H1 (cell line): ENCODE measurements at regions not wholly inside any gene's neighbourhood (a gene's known extent, or its start where the extent isn't known, plus 50 kb on each side); places are given as distances from the start of the nearest gene placed in this dataset.

Experiments
- CTCF ChIA-PET: fragments of 300-600 bp; sonication (Branson Sonifier 250); formaldehyde crosslinking; loops from one replicate; lab custom pipeline; 2021; ENCODE audit not compliant: partially characterized antibody; lab: Charles Lee
- POLR2A ChIA-PET: fragments of 300-600 bp; sonication (Branson Sonifier 250); formaldehyde crosslinking; loops from one replicate; lab custom pipeline; 2021; ENCODE audit warnings: inconsistent platforms; ENCODE audit not compliant: partially characterized antibody; lab: Charles Lee
- DNase-seq, 2 experiments: peaks; one replicate each; pipeline versions ENCODE4 v3.0.0 to v3.0.0-alpha.2; 2010 to 2022; ENCODE audit warnings: low spot score in 2 of 2, low read depth in 1 of 2, mixed read lengths in 1 of 2
- FAIRE-seq: peaks from 2 replicates; lab custom pipeline; 2011; peaks lifted over from hg19 to GRCh38; lab: Jason Lieb, UNC
- H2AFZ ChIP-seq: 2 replicates; pipeline ENCODE4 v1.8.1; 2012; ENCODE audit warnings: low read length, inconsistent platforms
- H2AK5ac ChIP-seq: 2 replicates; pipeline ENCODE4 v1.6.1; 2013; ENCODE audit warnings: low read depth, low read length
- H2BK120ac ChIP-seq: replicated peaks from 2 replicates; pipeline ENCODE3; 2013; ENCODE audit warnings: low read depth, low read length, inconsistent platforms
- H2BK12ac ChIP-seq: 2 replicates; pipeline ENCODE4 v1.6.1; 2013; ENCODE audit warnings: low read depth, low read length
- H2BK15ac ChIP-seq: 2 replicates; pipeline ENCODE4 v1.6.1; 2013; ENCODE audit warnings: low read length
- H2BK20ac ChIP-seq: 2 replicates; pipeline ENCODE4 v1.6.1; 2013; ENCODE audit warnings: low read length
- H2BK5ac ChIP-seq: 2 replicates; pipeline ENCODE4 v1.6.1; 2013; ENCODE audit warnings: low read depth, low read length
- H3K14ac ChIP-seq: 2 replicates; pipeline ENCODE4 v1.6.1; 2013; ENCODE audit warnings: inconsistent platforms; ENCODE audit not compliant: insufficient read length
- H3K18ac ChIP-seq: 2 replicates; pipeline ENCODE4 v1.6.1; 2013; ENCODE audit warnings: low read length; ENCODE audit errors: extremely low read depth
- H3K23ac ChIP-seq: 2 replicates; pipeline ENCODE4 v1.6.1; 2013; ENCODE audit warnings: inconsistent platforms; ENCODE audit not compliant: insufficient read length
- H3K23me2 ChIP-seq: 2 replicates; pipeline ENCODE4 v1.6.1; 2013; ENCODE audit warnings: low read depth, low read length
- H3K27ac ChIP-seq: 2 replicates; pipeline ENCODE4 v1.6.1; 2011; ENCODE audit warnings: low read depth, low read length, inconsistent platforms
- H3K27me3 ChIP-seq, 4 experiments: replicated peaks in 1 of 4; 1 replicate in 1 of 4; 2 replicates in 3 of 4; pipeline versions ENCODE4 v1.6.1 to v1.8.1; 2011 to 2013; ENCODE audit warnings: low read length in 3 of 4, mild to moderate bottlenecking in 3 of 4, inconsistent platforms in 2 of 4, mixed read lengths in 2 of 4, moderate library complexity in 1 of 4; ENCODE audit not compliant: control insufficient read depth in 3 of 4, insufficient read depth in 3 of 4; ENCODE audit errors: extremely low read depth in 1 of 4
- H3K36me3 ChIP-seq, 4 experiments: 2 replicates each; pipeline versions ENCODE4 v1.6.1 to v1.8.1; 2011 to 2013; ENCODE audit warnings: mild to moderate bottlenecking in 4 of 4, low read length in 3 of 4, moderate library complexity in 2 of 4, control low read depth in 1 of 4, inconsistent platforms in 1 of 4; ENCODE audit not compliant: insufficient read depth in 4 of 4, control insufficient read depth in 2 of 4
- H3K4ac ChIP-seq: replicated peaks from 2 replicates; pipeline ENCODE3; 2013; ENCODE audit warnings: low read length, low read depth, mixed read lengths, inconsistent platforms; ENCODE audit not compliant: insufficient read length
- H3K4me1 ChIP-seq, 4 experiments: replicated peaks in 1 of 4; 1 replicate in 1 of 4; 2 replicates in 3 of 4; pipeline versions ENCODE4 v1.6.1 to v1.8.1; 2011 to 2013; ENCODE audit warnings: low read length in 3 of 4, inconsistent platforms in 2 of 4, mixed read lengths in 1 of 4; ENCODE audit not compliant: insufficient read depth in 4 of 4, control insufficient read depth in 3 of 4
- H3K4me2 ChIP-seq, 2 experiments: 2 replicates each; pipeline versions ENCODE4 v1.6.1 to v1.8.1; 2011 to 2013; ENCODE audit warnings: low read depth in 2 of 2, low read length in 2 of 2, control low read depth in 1 of 2, inconsistent platforms in 1 of 2, mild to moderate bottlenecking in 1 of 2; ENCODE audit not compliant: insufficient read depth in 1 of 2
- H3K4me3 ChIP-seq, 4 experiments: fragments of 200-600, 300-600 bp in 1 of 4; sonication (generic), shearing (Covaris generic), sonication (Bioruptor Twin) in 1 of 4; 2 replicates each; pipeline versions ENCODE4 v1.5.1 to v1.8.1; 2011 to 2016; ENCODE audit warnings: low read length in 4 of 4, low read depth in 3 of 4, control low read depth in 2 of 4, inconsistent platforms in 2 of 4, mild to moderate bottlenecking in 2 of 4, mixed read lengths in 1 of 4, moderate library complexity in 1 of 4; ENCODE audit not compliant: insufficient read depth in 2 of 4; ENCODE audit errors: extremely low read depth in 1 of 4
- H3K56ac ChIP-seq: replicated peaks from 2 replicates; pipeline ENCODE3; 2013; ENCODE audit warnings: low read depth, mild to moderate bottlenecking, mixed read lengths, low read length, inconsistent platforms; ENCODE audit not compliant: insufficient read length
- H3K79me1 ChIP-seq: 2 replicates; pipeline ENCODE4 v1.6.1; 2013; ENCODE audit warnings: low read depth, low read length, control low read depth
- H3K79me2 ChIP-seq, 2 experiments: 2 replicates each; pipeline versions ENCODE4 v1.6.1 to v1.8.1; 2012 to 2013; ENCODE audit warnings: low read length in 2 of 2, mild to moderate bottlenecking in 2 of 2, inconsistent platforms in 1 of 2; ENCODE audit not compliant: insufficient read depth in 2 of 2, control insufficient read depth in 1 of 2
- H3K9ac ChIP-seq, 4 experiments: replicated peaks in 1 of 4; 1 replicate in 1 of 4; 2 replicates in 3 of 4; pipeline versions ENCODE4 v1.6.1 to v1.8.1; 2011 to 2013; ENCODE audit warnings: low read depth in 3 of 4, low read length in 3 of 4, control low read depth in 2 of 4, mild to moderate bottlenecking in 2 of 4, moderate library complexity in 2 of 4, inconsistent platforms in 1 of 4; ENCODE audit errors: extremely low read depth in 1 of 4
- H3K9me3 ChIP-seq, 2 experiments: 2 replicates each; pipeline versions ENCODE4 v1.6.1 to v1.8.1; 2012 to 2013; ENCODE audit warnings: mild to moderate bottlenecking in 2 of 2, moderate library complexity in 2 of 2, control low read depth in 1 of 2, inconsistent platforms in 1 of 2, low read depth in 1 of 2, low read length in 1 of 2, mixed read lengths in 1 of 2; ENCODE audit not compliant: insufficient read depth in 2 of 2
- H4K20me1 ChIP-seq, 2 experiments: replicated peaks in 1 of 2; 2 replicates each; pipeline versions ENCODE3 to v1.8.1; 2011 to 2013; ENCODE audit warnings: inconsistent platforms in 2 of 2, low read length in 2 of 2, mild to moderate bottlenecking in 1 of 2; ENCODE audit not compliant: insufficient read depth in 2 of 2, control insufficient read depth in 1 of 2
- H4K5ac ChIP-seq: 2 replicates; pipeline ENCODE4 v1.6.1; 2013; ENCODE audit warnings: low read length, low read depth, mixed read lengths, inconsistent platforms; ENCODE audit not compliant: insufficient read length
- H4K8ac ChIP-seq: 2 replicates; pipeline ENCODE4 v1.8.0; 2013; ENCODE audit warnings: mild to moderate bottlenecking, moderate library complexity, low read length, inconsistent platforms; ENCODE audit not compliant: insufficient read depth; ENCODE audit errors: extremely low read depth
- H4K91ac ChIP-seq: replicated peaks from 2 replicates; pipeline ENCODE3; 2013; ENCODE audit warnings: low read length, mixed read lengths, inconsistent platforms; ENCODE audit not compliant: insufficient read length
- BCL11A ChIP-seq, 2 experiments: IDR thresholded peaks; one replicate each; pipeline ENCODE4 v1.6.1; 2011; ENCODE audit warnings: low read depth in 2 of 2, low read length in 2 of 2, mild to moderate bottlenecking in 2 of 2
- CEBPB ChIP-seq: IDR thresholded peaks from 2 replicates; pipeline ENCODE4 v1.6.1; 2012; ENCODE audit warnings: low read depth, low read length
- JUND ChIP-seq: IDR thresholded peaks from 2 replicates; pipeline ENCODE4 v1.6.1; 2011; ENCODE audit warnings: mild to moderate bottlenecking, improper control_type of control experiment, low read length
- KDM1A ChIP-seq: fragments of 200-600, 300-600 bp; sonication (generic); IDR thresholded peaks from 2 replicates; pipeline ENCODE4 v1.7.1; 2016; ENCODE audit warnings: mild to moderate bottlenecking, low read length, borderline replicate concordance
- PHF8 ChIP-seq: fragments of 200-600 bp; sonication (generic); conservative IDR thresholded peaks from 2 replicates; pipeline ENCODE4 v1.7.1; 2012; ENCODE audit warnings: low read depth, mild to moderate bottlenecking, inconsistent platforms, low read length, moderate library complexity
- SAP30 ChIP-seq: fragments of 300-600 bp; sonication (generic); IDR thresholded peaks from 2 replicates; pipeline ENCODE4 v1.7.1; 2012; ENCODE audit warnings: low read length, moderate library complexity, mild to moderate bottlenecking, inconsistent platforms; ENCODE audit not compliant: insufficient read depth, insufficient replicate concordance
- SIN3A ChIP-seq, 2 experiments: IDR thresholded peaks in 1 of 2; conservative IDR thresholded peaks in 1 of 2; 2 replicates each; pipeline ENCODE4 v1.6.1; 2011 to 2012; ENCODE audit warnings: low read length in 2 of 2, improper control_type of control experiment in 1 of 2, low read depth in 1 of 2, mild to moderate bottlenecking in 1 of 2
- TEAD4 ChIP-seq: IDR thresholded peaks from 2 replicates; pipeline ENCODE4 v1.6.1; 2012; ENCODE audit warnings: low read depth, low read length, inconsistent platforms, mixed read lengths
- WGBS, 2 experiments: shearing (Covaris generic) in 1 of 2; methylation state at CpG; one replicate each; pipeline versions ENCODE4 v1.1.6 to v1.1.7; 2013 to 2015; ENCODE audit warnings: low lambda C conversion rate in 2 of 2, mixed read lengths in 2 of 2, inconsistent platforms in 1 of 2, low coverage in 1 of 2, missing lambda C conversion rate in 1 of 2; ENCODE audit not compliant: insufficient replicate concordance in 2 of 2, insufficient coverage in 1 of 2, insufficient read length in 1 of 2; ENCODE audit errors: extremely low coverage in 1 of 2, missing lambda C conversion rate in 1 of 2; 5-methylcytosine and 5-hydroxymethylcytosine counted together

DNA sequence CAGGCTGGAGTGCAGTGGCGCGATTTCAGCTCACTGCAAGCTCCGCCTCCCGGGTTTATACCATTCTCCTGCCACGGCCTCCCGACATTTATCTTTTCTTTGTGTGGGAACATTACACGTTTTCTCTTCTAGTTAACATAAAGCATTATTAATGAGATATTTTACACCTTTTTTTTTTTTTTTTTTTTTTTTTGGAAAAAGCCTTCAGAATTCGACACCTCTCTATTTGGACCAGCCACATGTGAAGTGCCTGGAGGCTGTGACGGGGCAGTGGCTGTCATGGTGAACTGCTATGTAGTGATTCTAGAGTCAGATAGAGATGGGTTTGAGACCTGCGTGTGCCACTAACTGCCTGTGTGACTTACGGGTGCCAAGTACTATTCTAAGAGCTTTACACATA is 64.3 kb downstream of the SMIM38 start:
- FAIRE-seq: no peak
- no peak overlapping the region for H2AK5ac ChIP-seq
- no peak overlapping the region for H2BK120ac ChIP-seq
- ChIA-PET CTCF (interaction anchor here (0.6 to 1.5 kb wide), 7 partner anchors 9 to 405 kb away, joined by 3 to 8 read pairs (median 5); no protein-coding TSS in a partner anchor), POLR2A (no interaction called here)
- H2BK5ac ChIP-seq: no peak overlapping the region
- DNase-seq: no peak
- H3K56ac ChIP-seq: no peak overlapping the region
- H3K4me3 ChIP-seq: no peak overlapping the region
- H3K23ac ChIP-seq: no peak overlapping the region
- H3K79me1 ChIP-seq: no peaks in the 10 kb centered on the region
- H2AFZ ChIP-seq: no peak overlapping the region
- H3K4ac ChIP-seq: no peak overlapping the region
- H3K14ac ChIP-seq: no peak overlapping the region
- no peak overlapping the region for H3K9ac ChIP-seq
- no peaks in the 10 kb centered on the region for H3K27me3 ChIP-seq
- no peak overlapping the region for H3K18ac ChIP-seq
- H2BK12ac ChIP-seq: no peak overlapping the region
- H3K9me3 ChIP-seq: no peaks in the 10 kb centered on the region
- no peak overlapping the region for H3K4me2 ChIP-seq
- H3K23me2 ChIP-seq: no peaks in the 10 kb centered on the region; the same call in 1 of the 2 replicates
- H4K8ac ChIP-seq: no peak overlapping the region
- WGBS, 2 experiments: 92% methylated on average over 4 of the region's 11 CpGs; no CpG with 5 or more reads in 1 of the 2 experiments
- no peak overlapping the region for H4K5ac ChIP-seq
- H2BK15ac ChIP-seq: no peak overlapping the region
- no peaks in the 10 kb centered on the region for H4K20me1 ChIP-seq
- H3K4me1 ChIP-seq: no peaks in the 10 kb centered on the region
- H3K79me2 ChIP-seq: no peaks in the 10 kb centered on the region
- H4K91ac ChIP-seq: no peak overlapping the region
- TF ChIP-seq JUND (no peak), CEBPB (no peak), BCL11A (IDR thresholded peaks at IDR 0.05; ENCODE audit: low read depth in 2 of 2, low read length in 2 of 2) (no peak), PHF8 (no peak), TEAD4 (no peak), KDM1A (no peak), SIN3A (conservative IDR thresholded peaks at IDR 0.05 in 1 of 2, IDR thresholded peaks at IDR 0.05 in 1 of 2; ENCODE audit: low read depth in 1 of 2, low read length in 2 of 2) (no peak), SAP30 (no peak)
- no peaks in the 10 kb centered on the region for H3K36me3 ChIP-seq
- H3K27ac ChIP-seq: no peak overlapping the region
- H2BK20ac ChIP-seq: no peak overlapping the region
